ENCODE measurements at regions not wholly inside any gene's neighbourhood (a gene's known extent, or its start where the extent isn't known, plus 50 kb on each side); places are given as distances from the start of the nearest gene placed in this dataset.

DNA sequence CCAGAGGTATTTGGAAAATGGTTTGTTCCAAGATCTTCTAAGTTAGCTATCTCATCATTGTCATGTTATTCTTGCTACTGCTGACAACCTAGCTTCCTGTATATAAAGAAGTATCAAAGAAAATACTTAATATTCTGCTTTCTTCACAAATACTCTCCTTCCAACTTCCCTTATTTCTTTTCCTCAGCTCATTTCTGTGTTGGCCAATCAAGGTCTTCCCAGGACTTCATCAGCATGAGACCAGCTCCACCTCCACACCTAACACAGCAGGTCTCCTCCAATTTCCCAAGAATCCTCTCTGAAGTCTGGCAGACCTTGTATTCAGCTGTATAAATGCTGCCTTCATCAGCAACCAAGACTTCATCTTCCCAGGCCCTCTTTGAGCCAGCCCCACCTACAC lies 538.6 kb upstream of the JARID2 start:
- TF ChIP-seq MXI1 (conservative IDR thresholded peaks at IDR 0.05; ENCODE audit: poor library complexity, severe bottlenecking), result no peak
- TF ChIP-seq RAD21 (conservative IDR thresholded peaks at IDR 0.05), result no peak
- no peak for TF ChIP-seq CTCF (IDR thresholded peaks at IDR 0.05; ENCODE audit: poor library complexity, severe bottlenecking)
- no peak for TF ChIP-seq EZH2 (IDR thresholded peaks at IDR 0.05; ENCODE audit: borderline replicate concordance, insufficient read depth, low read length, poor library complexity, severe bottlenecking)
- TF ChIP-seq TAF1 (IDR thresholded peaks at IDR 0.05; ENCODE audit: low read depth), result no peak
- TF ChIP-seq POLR2AphosphoS5 (IDR thresholded peaks at IDR 0.05), result no peak
